BJ (cell line): ENCODE measurements at regions not wholly inside any gene's neighbourhood (a gene's known extent, or its start where the extent isn't known, plus 50 kb on each side); places are given as distances from the start of the nearest gene placed in this dataset.

Source experiments
- CTCF ChIA-PET: fragments of 350-600 bp; formaldehyde crosslinking; extraction: SDS; loops from one replicate; lab custom pipeline; 2021; ENCODE audit warnings: antibody characterized with exemption, inconsistent platforms; lab: Yijun Ruan, JAX
- POLR2A ChIA-PET: fragments of 300-600 bp; sonication (Branson Sonifier 250); formaldehyde crosslinking; extraction: SDS; loops from one replicate; lab custom pipeline; 2021; ENCODE audit warnings: antibody characterized with exemption; lab: Charles Lee
- DNase-seq: peaks from one replicate; pipeline ENCODE4 v3.0.0-alpha.2; 2011; ENCODE audit warnings: low read depth
- H3K27me3 ChIP-seq: 2 replicates; pipeline ENCODE4 v1.6.0; 2011; ENCODE audit warnings: low read length; ENCODE audit not compliant: control insufficient read depth, insufficient read depth
- H3K36me3 ChIP-seq: 2 replicates; pipeline ENCODE4 v1.5.1; 2011; ENCODE audit warnings: low read length; ENCODE audit not compliant: control insufficient read depth, insufficient read depth
- H3K4me3 ChIP-seq: 2 replicates; pipeline ENCODE4 v1.5.1; 2011; ENCODE audit warnings: low read depth, mild to moderate bottlenecking, control low read depth, low read length
- TF ChIP-seq, protein P1 (sequence below): IDR thresholded peaks from 2 replicates; pipeline ENCODE4 v1.5.1; 2011; ENCODE audit warnings: low read depth, mild to moderate bottlenecking, control low read depth, inconsistent platforms, low read length, moderate library complexity; ENCODE audit not compliant: insufficient read depth

DNA sequence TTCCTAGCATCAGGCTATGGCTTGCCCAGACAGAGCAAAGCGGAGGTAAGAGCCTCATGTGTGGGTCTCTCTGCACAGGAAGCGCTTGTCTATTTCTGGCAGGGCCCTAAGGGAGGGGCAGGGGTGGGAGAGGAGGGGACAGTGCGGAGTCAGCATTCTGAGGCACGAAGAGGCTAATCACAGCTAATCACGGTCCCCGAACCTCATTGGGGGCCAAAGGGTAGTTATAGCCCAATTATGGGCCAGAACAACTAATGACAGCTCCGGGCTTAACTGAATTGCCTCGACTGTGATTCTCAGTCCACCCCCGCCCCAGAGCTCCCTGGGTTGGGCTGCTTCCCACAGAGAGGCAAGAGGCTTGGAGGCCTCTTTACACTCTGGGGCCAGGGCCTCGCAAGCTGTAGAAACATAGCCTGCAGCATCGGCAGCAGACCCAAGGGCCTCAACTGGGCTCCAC, 72.7 kb upstream of the PRDM11 start:
- TF ChIP-seq, protein P1, sequence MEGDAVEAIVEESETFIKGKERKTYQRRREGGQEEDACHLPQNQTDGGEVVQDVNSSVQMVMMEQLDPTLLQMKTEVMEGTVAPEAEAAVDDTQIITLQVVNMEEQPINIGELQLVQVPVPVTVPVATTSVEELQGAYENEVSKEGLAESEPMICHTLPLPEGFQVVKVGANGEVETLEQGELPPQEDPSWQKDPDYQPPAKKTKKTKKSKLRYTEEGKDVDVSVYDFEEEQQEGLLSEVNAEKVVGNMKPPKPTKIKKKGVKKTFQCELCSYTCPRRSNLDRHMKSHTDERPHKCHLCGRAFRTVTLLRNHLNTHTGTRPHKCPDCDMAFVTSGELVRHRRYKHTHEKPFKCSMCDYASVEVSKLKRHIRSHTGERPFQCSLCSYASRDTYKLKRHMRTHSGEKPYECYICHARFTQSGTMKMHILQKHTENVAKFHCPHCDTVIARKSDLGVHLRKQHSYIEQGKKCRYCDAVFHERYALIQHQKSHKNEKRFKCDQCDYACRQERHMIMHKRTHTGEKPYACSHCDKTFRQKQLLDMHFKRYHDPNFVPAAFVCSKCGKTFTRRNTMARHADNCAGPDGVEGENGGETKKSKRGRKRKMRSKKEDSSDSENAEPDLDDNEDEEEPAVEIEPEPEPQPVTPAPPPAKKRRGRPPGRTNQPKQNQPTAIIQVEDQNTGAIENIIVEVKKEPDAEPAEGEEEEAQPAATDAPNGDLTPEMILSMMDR = no peak
- H3K36me3 ChIP-seq = no peaks in the 10 kb centered on the region
- H3K4me3 ChIP-seq = no peak overlapping the region
- ChIA-PET POLR2A (no interaction called here), CTCF (interaction anchor here (0.7 to 2.0 kb wide), 4 partner anchors 12 to 147 kb away, joined by 3 to 6 read pairs (median 3); no protein-coding TSS in a partner anchor)
- no peak for DNase-seq
- peaks cover 14% of the 10 kb centered on the region for H3K27me3 ChIP-seq

DNA sequence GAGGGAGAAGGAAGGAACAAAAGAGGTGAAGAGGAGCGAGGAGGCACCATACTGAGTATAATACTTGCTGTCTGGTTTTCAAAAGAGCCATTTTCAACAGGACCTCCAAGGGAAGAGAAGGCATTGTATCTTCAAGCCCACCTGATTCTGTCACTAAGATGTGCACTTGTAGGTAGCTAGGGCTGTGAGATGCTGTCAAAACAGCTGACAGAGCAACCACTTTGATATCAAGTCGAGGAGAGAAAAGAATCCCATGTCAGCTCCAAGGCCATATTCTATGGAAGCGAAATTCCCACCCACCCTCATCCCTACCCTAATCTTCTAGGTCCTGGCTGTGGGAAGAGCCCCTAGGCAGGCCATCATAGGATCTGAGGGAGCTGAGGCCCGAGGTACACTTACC, 70.9 kb upstream of the PRDM11 start:
- TF ChIP-seq, protein P1 = no peak
- Histone ChIP-seq H3K27me3 (peaks cover 10% of the 10 kb centered on the region), H3K36me3 (no peaks in the 10 kb centered on the region), H3K4me3 (no peak overlapping the region)
- ChIA-PET POLR2A (no interaction called here), CTCF (interaction anchor here (1.5 to 1.9 kb wide), 2 partner anchors 13 to 14 kb away, joined by 3 to 5 read pairs; no protein-coding TSS in a partner anchor)
- DNase-seq = no peak

DNA sequence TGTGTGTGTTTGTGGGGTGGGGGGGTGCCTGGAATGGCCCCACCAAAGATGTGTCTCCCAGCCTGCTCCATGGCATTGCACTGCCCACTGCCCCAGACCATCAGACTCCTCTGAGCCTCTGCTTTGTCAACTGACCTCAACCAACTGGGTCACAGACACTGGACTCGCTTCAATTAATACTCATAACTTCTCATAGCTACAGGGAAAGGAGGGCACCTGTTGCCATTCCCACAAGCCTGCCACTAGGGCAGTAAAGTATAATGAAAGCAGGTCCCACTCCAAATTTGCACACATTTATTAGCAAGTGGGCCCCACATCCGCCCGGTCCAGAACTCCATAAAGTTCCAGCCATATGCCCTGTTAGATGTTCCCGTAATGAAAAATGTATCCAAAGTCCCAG, 70.5 kb upstream of the PRDM11 start:
- DNase-seq = no peak
- H3K27me3 ChIP-seq = peaks cover 11% of the 10 kb centered on the region
- H3K36me3 ChIP-seq = no peaks in the 10 kb centered on the region
- TF ChIP-seq, protein P1 = no peak
- no peak overlapping the region for H3K4me3 ChIP-seq
- CTCF ChIA-PET = interaction anchor here (0.7 to 1.9 kb wide), 3 partner anchors 13 to 29 kb away, joined by 3 to 5 read pairs (median 3); no protein-coding TSS in a partner anchor
- POLR2A ChIA-PET = no interaction called here

DNA sequence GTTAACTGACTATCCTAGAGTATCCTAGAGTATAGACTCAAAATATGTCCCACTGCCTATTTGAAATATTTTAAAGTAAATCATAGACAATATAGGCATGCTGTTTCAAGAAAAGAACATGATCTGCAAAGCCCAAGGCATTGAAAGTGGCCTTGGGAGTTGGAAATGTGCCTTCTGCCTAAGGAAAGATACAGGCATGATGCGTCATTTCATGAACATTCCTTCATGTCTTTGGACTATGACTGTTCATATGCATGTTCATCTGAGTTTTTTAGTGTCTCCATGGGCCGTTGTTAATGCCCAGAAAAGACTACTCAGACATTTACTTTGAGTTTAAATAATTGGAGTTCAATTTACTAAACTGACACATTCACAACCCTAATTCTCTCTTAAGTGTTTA, 69.7 kb upstream of the PRDM11 start:
- Histone ChIP-seq H3K4me3 (no peak overlapping the region), H3K27me3 (peaks cover 11% of the 10 kb centered on the region), H3K36me3 (no peaks in the 10 kb centered on the region)
- no peak for DNase-seq
- CTCF ChIA-PET = interaction anchor here (0.7 to 1.9 kb wide), 2 partner anchors 14 to 29 kb away, joined by 3 to 5 read pairs; no protein-coding TSS in a partner anchor
- TF ChIP-seq, protein P1 = no peak
- POLR2A ChIA-PET = no interaction called here

DNA sequence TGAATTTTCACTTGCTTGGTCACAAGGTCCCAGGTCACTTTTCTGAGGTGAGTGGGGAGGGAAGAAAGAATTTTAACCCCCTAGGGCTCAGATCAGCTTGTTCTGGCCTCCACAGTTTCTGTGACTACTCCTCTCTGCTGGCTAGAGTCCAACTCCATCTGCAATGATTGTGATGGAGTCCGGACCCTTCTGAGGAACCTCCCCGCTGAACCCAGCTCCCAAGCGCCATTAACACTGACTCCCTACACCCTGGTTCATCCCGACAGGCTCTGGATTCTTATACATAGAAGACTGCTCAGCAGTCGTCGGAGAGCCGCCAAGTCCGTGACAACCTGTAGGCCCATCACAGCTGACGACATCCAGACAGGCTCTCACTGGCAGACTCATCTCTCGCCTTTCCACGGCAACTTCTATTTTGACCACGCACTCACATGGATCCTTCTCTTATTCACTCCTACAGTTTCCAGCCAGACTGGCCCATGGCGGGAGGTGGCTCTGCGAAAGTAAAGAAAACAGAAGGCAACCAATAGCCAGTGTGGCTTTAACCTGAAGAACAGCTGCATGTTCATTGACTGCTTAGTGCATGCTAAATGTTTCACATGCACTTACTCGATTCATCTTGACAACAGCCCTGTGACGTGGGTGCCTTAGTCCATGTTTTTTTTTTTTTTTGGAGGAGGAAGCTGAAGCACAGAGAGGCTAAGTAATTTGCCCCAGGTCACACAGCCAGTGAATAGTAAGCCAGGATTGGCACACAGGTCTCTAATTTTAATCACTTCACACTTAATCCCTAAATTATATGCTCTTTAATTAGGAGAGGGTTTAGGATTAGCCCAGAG, 68.0 kb upstream of the PRDM11 start:
- no peak overlapping the region for H3K4me3 ChIP-seq
- ChIA-PET CTCF (interaction anchor here (0.8 to 3.2 kb wide), 4 partner anchors 9 to 151 kb away, joined by 3 to 10 read pairs (median 4); no protein-coding TSS in a partner anchor), POLR2A (no interaction called here)
- H3K27me3 ChIP-seq = peaks cover 8% of the 10 kb centered on the region
- TF ChIP-seq, protein P1 = no peak
- H3K36me3 ChIP-seq = no peaks in the 10 kb centered on the region
- DNase-seq = no peak
